NT2/D1 (cell line): ENCODE measurements at regions not wholly inside any gene's neighbourhood (a gene's known extent, or its start where the extent isn't known, plus 50 kb on each side); places are given as distances from the start of the nearest gene placed in this dataset.
"Not testable (repeated sequence)": the region's sequence is repeated elsewhere in the genome, so short reads cannot be mapped to it uniquely, and the experiment has no call there.

Experiments used
- DNase-seq: peaks from one replicate; pipeline ENCODE4 v3.0.0-alpha.2; 2011; ENCODE audit warnings: low read depth, low spot score
- H3K27me3 ChIP-seq: 2 replicates; pipeline ENCODE4 v1.6.0; 2011; ENCODE audit warnings: mild to moderate bottlenecking; ENCODE audit not compliant: insufficient read length, insufficient read depth
- H3K36me3 ChIP-seq: 2 replicates; pipeline ENCODE4 v1.6.1; 2011; ENCODE audit warnings: mild to moderate bottlenecking, low read length, mixed read lengths; ENCODE audit not compliant: insufficient read depth, insufficient read length
- H3K4me1 ChIP-seq: 2 replicates; pipeline ENCODE4 v1.5.1; 2011; ENCODE audit not compliant: insufficient read depth, insufficient read length
- H3K4me3 ChIP-seq: 2 replicates; pipeline ENCODE4 v1.5.1; 2011; ENCODE audit warnings: low read depth; ENCODE audit not compliant: insufficient read length
- H3K9ac ChIP-seq: 2 replicates; pipeline ENCODE4 v1.6.0; 2011; ENCODE audit warnings: low read depth; ENCODE audit not compliant: insufficient read length
- H3K9me3 ChIP-seq: 2 replicates; pipeline ENCODE4 v1.5.1; 2011; ENCODE audit warnings: mild to moderate bottlenecking, low read length; ENCODE audit not compliant: insufficient read depth
- SUZ12 ChIP-seq: IDR thresholded peaks from 2 replicates; pipeline ENCODE4 v1.6.1; 2011; ENCODE audit not compliant: insufficient read length, insufficient read depth; ENCODE audit errors: extremely low read depth
- YY1 ChIP-seq: IDR thresholded peaks from 2 replicates; pipeline ENCODE4 v1.6.1; 2011; ENCODE audit not compliant: insufficient read length, insufficient read depth
- ZNF274 ChIP-seq: IDR thresholded peaks from 2 replicates; pipeline ENCODE4 v1.6.1; 2011; ENCODE audit warnings: mild to moderate bottlenecking, low read depth, low read length

DNA sequence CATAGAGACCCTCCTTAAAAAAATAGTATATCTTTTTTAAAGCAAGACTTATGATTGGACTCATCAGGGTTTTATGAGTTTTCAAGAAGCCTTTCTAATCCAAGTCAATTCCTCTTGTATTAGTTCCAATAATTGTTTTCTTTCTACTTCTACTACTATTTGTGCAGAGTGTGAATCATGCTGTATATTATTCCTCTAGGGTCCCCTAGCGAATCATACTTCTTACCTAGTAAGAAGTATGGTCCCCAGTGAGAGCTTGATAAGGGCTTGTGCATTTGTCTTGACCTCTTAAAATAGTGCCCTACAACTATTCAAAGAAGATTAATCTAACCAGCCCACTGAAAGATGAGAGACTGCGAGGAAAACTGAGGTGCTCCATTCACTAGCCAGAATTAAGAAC is 715.7 kb upstream of the ZP4 start:
- Histone ChIP-seq H3K36me3 (no peaks in the 10 kb centered on the region), H3K4me3 (no peak overlapping the region), H3K9me3 (no peaks in the 10 kb centered on the region), H3K4me1 (no peaks in the 10 kb centered on the region), H3K9ac (no peak overlapping the region), H3K27me3 (no peaks in the 10 kb centered on the region)
- no peak for DNase-seq
- TF ChIP-seq ZNF274 (no peak), YY1 (no peak), SUZ12 (no peak)

DNA sequence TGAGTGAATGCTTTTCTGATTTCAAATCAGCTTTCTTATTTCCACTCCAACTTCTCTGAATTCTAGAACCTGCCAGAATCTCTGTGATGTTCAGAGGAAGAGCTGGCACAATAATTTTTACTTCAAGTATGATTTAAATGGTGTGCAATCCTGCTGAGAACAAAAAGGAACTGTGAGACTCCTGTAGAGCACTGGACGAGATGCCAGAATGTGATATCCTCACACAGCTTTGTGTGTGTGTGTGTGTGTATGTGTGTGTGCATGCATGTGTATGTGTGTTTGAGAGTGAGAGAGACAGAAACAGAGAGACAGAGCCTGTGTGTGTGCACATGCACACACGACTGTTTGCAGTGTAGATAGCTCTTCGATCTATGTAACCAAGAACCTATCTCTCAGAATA is 713.6 kb upstream of the ZP4 start:
- DNase-seq = no peak
- no peak for TF ChIP-seq YY1
- no peak for TF ChIP-seq ZNF274
- no peak for TF ChIP-seq SUZ12
- no peak overlapping the region for H3K9ac ChIP-seq
- no peaks in the 10 kb centered on the region for H3K36me3 ChIP-seq
- H3K4me3 ChIP-seq = no peak overlapping the region
- no peaks in the 10 kb centered on the region for H3K27me3 ChIP-seq
- H3K4me1 ChIP-seq = no peaks in the 10 kb centered on the region
- no peaks in the 10 kb centered on the region for H3K9me3 ChIP-seq

GRCh38 chr1:238601604-238602003 is 710.9 kb upstream of the ZP4 start:
- H3K9ac ChIP-seq, H3K4me1 ChIP-seq, H3K36me3 ChIP-seq, DNase-seq, H3K27me3 ChIP-seq, H3K9me3 ChIP-seq, H3K4me3 ChIP-seq: not testable (repeated sequence)

DNA sequence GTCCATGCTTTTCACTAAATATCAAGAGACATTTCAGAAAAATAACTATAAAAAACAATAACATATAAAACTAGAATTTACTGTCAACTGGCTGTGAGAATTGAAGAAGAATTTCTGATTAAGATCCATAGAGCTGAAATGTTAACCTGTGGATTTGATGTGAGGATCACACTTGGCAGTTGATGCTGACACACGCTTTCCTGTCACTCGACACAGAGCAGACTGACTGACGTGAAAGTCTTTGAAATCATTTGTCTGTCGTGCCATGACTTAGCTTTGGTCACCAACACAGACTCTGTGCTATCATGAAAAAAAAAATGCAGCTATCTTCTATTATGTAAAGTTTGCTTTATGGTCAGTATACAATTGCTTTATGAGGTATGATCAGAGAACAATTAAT is 706.0 kb upstream of the ZP4 start:
- TF ChIP-seq YY1 = no peak
- no peak for TF ChIP-seq ZNF274
- TF ChIP-seq SUZ12 = no peak

DNA sequence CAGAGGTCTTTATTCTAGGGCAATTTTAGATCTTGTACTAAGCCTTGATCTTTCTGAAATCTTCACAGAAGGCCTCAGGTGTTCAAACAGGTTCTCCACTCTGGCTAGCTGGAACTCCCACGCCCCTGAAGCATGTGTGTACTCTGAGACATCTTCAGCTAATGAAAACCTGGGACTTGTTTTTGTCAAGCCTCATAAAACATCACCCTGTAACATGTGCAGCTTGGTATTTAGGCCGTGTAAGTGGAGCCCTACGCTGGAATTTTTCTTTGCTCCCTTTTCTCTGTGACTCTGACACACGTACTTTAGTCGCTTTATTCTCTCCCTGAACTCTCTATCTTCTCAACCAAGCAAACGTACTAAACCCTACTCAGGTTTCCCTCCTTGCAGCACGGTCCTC is 701.9 kb upstream of the ZP4 start:
- no peak for TF ChIP-seq ZNF274
- no peak for TF ChIP-seq SUZ12
- no peak for TF ChIP-seq YY1
- Histone ChIP-seq H3K9me3 (no peaks in the 10 kb centered on the region), H3K9ac (no peak overlapping the region), H3K4me1 (no peaks in the 10 kb centered on the region), H3K27me3 (no peaks in the 10 kb centered on the region), H3K4me3 (no peak overlapping the region), H3K36me3 (no peaks in the 10 kb centered on the region)
- DNase-seq = no peak

More for the DNA sequence above, 706.0 kb upstream of the ZP4 start:
- Histone ChIP-seq H3K36me3 (no peaks in the 10 kb centered on the region), H3K4me1 (no peaks in the 10 kb centered on the region), H3K4me3 (no peak overlapping the region), H3K9ac (no peak overlapping the region), H3K9me3 (no peaks in the 10 kb centered on the region), H3K27me3 (no peaks in the 10 kb centered on the region)
- DNase-seq = no peak

GRCh38 chr1:238589843-238590435 is 699.2 kb upstream of the ZP4 start:
- no peaks in the 10 kb centered on the region for H3K27me3 ChIP-seq
- no peaks in the 10 kb centered on the region for H3K36me3 ChIP-seq
- DNase-seq = no peak
- no peak overlapping the region for H3K9ac ChIP-seq
- TF ChIP-seq SUZ12 (no peak), YY1 (no peak), ZNF274 (no peak)
- no peak overlapping the region for H3K4me3 ChIP-seq
- H3K9me3 ChIP-seq = no peaks in the 10 kb centered on the region
- H3K4me1 ChIP-seq = no peaks in the 10 kb centered on the region

DNA sequence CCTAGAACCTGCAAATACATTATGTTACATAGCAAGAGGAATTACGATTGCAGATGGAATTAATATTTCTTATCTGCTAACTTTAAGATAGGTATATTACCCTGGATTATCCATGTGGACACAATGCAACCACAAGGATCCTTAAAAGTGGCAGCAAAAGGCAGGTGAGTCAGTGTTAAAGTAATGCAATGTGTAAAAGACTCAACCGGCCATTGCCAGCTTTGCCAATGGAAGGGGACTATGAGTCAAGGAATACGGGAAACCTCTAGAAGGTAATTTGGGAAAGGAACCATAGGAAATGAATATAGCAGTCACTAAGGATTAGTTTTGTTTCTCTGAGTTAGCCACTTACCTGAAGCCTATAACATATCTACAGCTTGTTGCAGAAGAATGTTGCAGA is 692.1 kb upstream of the ZP4 start:
- Histone ChIP-seq H3K9me3 (no peaks in the 10 kb centered on the region), H3K27me3 (no peaks in the 10 kb centered on the region), H3K4me3 (no peak overlapping the region), H3K9ac (no peak overlapping the region), H3K4me1 (no peaks in the 10 kb centered on the region), H3K36me3 (no peaks in the 10 kb centered on the region)
- TF ChIP-seq ZNF274 = no peak
- no peak for TF ChIP-seq SUZ12
- TF ChIP-seq YY1 = no peak
- no peak for DNase-seq

GRCh38 chr1:238581332-238581731 is 690.6 kb upstream of the ZP4 start:
- Histone ChIP-seq H3K36me3 (no peaks in the 10 kb centered on the region), H3K9me3 (no peaks in the 10 kb centered on the region; the same call in 1 of the 2 replicates), H3K27me3 (no peaks in the 10 kb centered on the region), H3K4me1 (no peaks in the 10 kb centered on the region), H3K4me3 (no peak overlapping the region), H3K9ac (no peak overlapping the region)
- TF ChIP-seq YY1 (no peak), ZNF274 (no peak), SUZ12 (no peak)
- DNase-seq = no peak
